ENCODE measurements at regions not wholly inside any gene's neighbourhood (a gene's known extent, or its start where the extent isn't known, plus 50 kb on each side); places are given as distances from the start of the nearest gene placed in this dataset.

DNA sequence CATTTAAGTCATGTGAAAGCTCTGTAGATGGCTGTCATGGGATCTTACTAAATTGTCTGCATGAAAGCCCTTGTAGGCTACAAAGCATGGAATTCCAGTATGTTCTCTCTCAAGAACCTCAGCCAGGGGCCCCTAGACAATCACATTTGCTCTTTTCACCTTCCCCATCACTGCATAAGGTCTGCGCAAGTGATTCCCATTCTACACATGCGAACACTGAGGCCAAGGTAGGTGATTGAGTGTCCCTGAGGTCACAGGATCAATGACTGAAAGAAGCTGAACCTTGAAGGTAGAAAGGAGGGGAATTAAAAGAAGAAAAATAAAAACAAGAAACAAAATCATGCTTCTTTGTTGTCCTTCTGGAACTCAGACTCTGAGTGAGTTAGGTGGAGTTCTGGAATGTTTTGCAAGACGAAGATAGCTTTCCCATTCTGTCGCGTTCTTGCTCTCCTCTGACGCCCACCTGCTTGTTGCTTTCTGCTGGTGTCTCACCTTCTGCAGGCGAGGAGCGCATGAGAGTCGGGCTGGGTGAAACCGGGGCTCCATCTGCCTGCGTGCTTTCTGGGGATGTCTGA lies 79.9 kb downstream of the SPRING1 start:
- H2AFZ ChIP-seq (ENCODE audit: low read length), result no peak overlapping the region
- no peak for TF ChIP-seq EZH2 (IDR thresholded peaks at IDR 0.05; ENCODE audit: low read length, missing control alignments)
- TF ChIP-seq, protein P1, sequence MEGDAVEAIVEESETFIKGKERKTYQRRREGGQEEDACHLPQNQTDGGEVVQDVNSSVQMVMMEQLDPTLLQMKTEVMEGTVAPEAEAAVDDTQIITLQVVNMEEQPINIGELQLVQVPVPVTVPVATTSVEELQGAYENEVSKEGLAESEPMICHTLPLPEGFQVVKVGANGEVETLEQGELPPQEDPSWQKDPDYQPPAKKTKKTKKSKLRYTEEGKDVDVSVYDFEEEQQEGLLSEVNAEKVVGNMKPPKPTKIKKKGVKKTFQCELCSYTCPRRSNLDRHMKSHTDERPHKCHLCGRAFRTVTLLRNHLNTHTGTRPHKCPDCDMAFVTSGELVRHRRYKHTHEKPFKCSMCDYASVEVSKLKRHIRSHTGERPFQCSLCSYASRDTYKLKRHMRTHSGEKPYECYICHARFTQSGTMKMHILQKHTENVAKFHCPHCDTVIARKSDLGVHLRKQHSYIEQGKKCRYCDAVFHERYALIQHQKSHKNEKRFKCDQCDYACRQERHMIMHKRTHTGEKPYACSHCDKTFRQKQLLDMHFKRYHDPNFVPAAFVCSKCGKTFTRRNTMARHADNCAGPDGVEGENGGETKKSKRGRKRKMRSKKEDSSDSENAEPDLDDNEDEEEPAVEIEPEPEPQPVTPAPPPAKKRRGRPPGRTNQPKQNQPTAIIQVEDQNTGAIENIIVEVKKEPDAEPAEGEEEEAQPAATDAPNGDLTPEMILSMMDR (conservative IDR thresholded peaks at IDR 0.05 in 1 of 2, IDR thresholded peaks at IDR 0.05 in 1 of 2; ENCODE audit: low read depth in 1 of 2, low read length in 2 of 2), result peak in 1 of 2 donors; percentile 4
- no peak for DNase-seq (ENCODE audit: low read depth in 2 of 2)
- H3K4me3 ChIP-seq (replicated peaks in 1 of 4; ENCODE audit: control extremely low read depth in 1 of 4, insufficient read depth in 1 of 4, low read depth in 3 of 4, low read length in 4 of 4), result peak overlapping the region in 3 of 4 experiments; percentile 27 to 40 (median 38)
- H4K20me1 ChIP-seq (ENCODE audit: control insufficient read depth, extremely low read depth, insufficient read depth, low read length), result no peaks in the 10 kb centered on the region
- no peak overlapping the region for H3K27ac ChIP-seq (ENCODE audit: insufficient read depth, low read length)
- H3K9ac ChIP-seq (ENCODE audit: insufficient read depth, low read length), result no peak overlapping the region
- H3K4me2 ChIP-seq (ENCODE audit: extremely low read depth, insufficient read depth, low read length), result peak overlapping the region; percentile 77
- no peaks in the 10 kb centered on the region for H3K79me2 ChIP-seq (ENCODE audit: control insufficient read depth, insufficient read depth, low read length)
- peaks cover 8% of the 10 kb centered on the region for H3K27me3 ChIP-seq (ENCODE audit: control insufficient read depth, insufficient read depth, low read length)
- H3K36me3 ChIP-seq (ENCODE audit: control insufficient read depth, insufficient read depth, low read length), result no peaks in the 10 kb centered on the region
- peaks cover 8% of the 10 kb centered on the region for H3K4me1 ChIP-seq (ENCODE audit: control insufficient read depth, extremely low read depth, insufficient read depth, low read length)
- no peaks in the 10 kb centered on the region for H3K9me3 ChIP-seq (ENCODE audit: control insufficient read depth, insufficient read depth, low read depth, low read length)

DNA sequence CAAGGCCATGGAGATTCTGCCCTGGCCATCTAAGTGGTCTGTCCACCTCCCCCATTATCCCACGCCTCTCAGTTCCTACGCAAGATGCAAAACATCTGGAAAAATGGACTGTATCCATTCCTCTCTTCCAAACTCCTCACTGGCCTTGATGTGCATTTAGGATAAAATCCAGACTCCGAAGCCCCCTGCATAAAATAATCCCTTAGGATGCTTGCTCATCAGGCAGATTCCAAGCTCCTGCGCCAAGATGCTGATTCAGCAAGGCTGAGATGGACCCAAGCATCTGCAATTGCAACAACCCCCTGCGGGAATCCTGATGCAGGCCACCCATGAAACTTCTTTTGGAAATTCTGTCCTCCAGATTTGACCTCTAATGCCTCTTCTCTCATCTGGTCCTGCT lies 81.6 kb downstream of the SPRING1 start:
- no peak for DNase-seq (ENCODE audit: low read depth in 2 of 2)
- H2AFZ ChIP-seq (ENCODE audit: low read length), result no peak overlapping the region

DNA sequence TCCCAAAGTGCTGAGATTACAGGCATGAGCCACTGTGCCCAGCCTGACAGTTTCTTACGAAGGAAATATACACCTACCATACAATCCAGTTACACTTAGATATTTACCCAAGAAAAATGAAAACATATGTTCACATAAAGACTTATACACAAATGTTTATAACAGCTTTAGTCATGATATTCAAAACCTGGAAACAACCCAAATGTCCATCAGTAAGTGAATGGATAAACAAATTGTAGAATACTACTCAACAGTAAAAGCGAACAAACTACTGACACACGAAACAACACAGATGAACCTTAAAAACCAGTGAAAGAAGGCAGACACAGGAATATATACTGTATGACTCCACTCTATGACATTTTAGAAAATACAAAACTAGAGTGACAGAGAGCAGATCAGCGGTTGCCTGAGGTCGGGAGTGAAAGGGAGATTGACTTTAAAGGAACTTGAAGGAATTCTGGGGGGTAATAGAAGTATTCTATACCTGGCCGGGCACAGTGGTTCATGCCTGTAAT lies 83.6 kb downstream of the SPRING1 start:
- Histone ChIP-seq H2AFZ (ENCODE audit: low read length) (no peak overlapping the region), H4K20me1 (ENCODE audit: control insufficient read depth, extremely low read depth, insufficient read depth, low read length) (no peaks in the 10 kb centered on the region), H3K4me3 (replicated peaks in 1 of 4; ENCODE audit: control extremely low read depth in 1 of 4, insufficient read depth in 1 of 4, low read depth in 3 of 4, low read length in 4 of 4) (no peak overlapping the region), H3K79me2 (ENCODE audit: control insufficient read depth, insufficient read depth, low read length) (no peaks in the 10 kb centered on the region), H3K27ac (ENCODE audit: insufficient read depth, low read length) (no peak overlapping the region), H3K36me3 (ENCODE audit: control insufficient read depth, insufficient read depth, low read length) (no peaks in the 10 kb centered on the region), H3K27me3 (ENCODE audit: control insufficient read depth, insufficient read depth, low read length) (peaks cover 10% of the 10 kb centered on the region), H3K9me3 (ENCODE audit: control insufficient read depth, insufficient read depth, low read depth, low read length) (no peaks in the 10 kb centered on the region), H3K4me1 (ENCODE audit: control insufficient read depth, extremely low read depth, insufficient read depth, low read length) (peaks cover 4% of the 10 kb centered on the region), H3K4me2 (ENCODE audit: extremely low read depth, insufficient read depth, low read length) (no peak overlapping the region), H3K9ac (ENCODE audit: insufficient read depth, low read length) (no peak overlapping the region)
- DNase-seq (ENCODE audit: low read depth in 2 of 2), result peak in 1 of 2 donors; percentile 45
- no peak for TF ChIP-seq EZH2 (IDR thresholded peaks at IDR 0.05; ENCODE audit: low read length, missing control alignments)
- TF ChIP-seq, protein P1 (conservative IDR thresholded peaks at IDR 0.05 in 1 of 2, IDR thresholded peaks at IDR 0.05 in 1 of 2; ENCODE audit: low read depth in 1 of 2, low read length in 2 of 2), result no peak

More for the DNA sequence above, 81.6 kb downstream of the SPRING1 start:
- no peak overlapping the region for H3K4me2 ChIP-seq (ENCODE audit: extremely low read depth, insufficient read depth, low read length)
- TF ChIP-seq EZH2 (IDR thresholded peaks at IDR 0.05; ENCODE audit: low read length, missing control alignments), result no peak
- TF ChIP-seq, protein P1 (conservative IDR thresholded peaks at IDR 0.05 in 1 of 2, IDR thresholded peaks at IDR 0.05 in 1 of 2; ENCODE audit: low read depth in 1 of 2, low read length in 2 of 2), result no peak
- peaks cover 8% of the 10 kb centered on the region for H3K4me1 ChIP-seq (ENCODE audit: control insufficient read depth, extremely low read depth, insufficient read depth, low read length)
- H4K20me1 ChIP-seq (ENCODE audit: control insufficient read depth, extremely low read depth, insufficient read depth, low read length), result no peaks in the 10 kb centered on the region
- H3K9ac ChIP-seq (ENCODE audit: insufficient read depth, low read length), result no peak overlapping the region
- no peak overlapping the region for H3K27ac ChIP-seq (ENCODE audit: insufficient read depth, low read length)
- H3K4me3 ChIP-seq (replicated peaks in 1 of 4; ENCODE audit: control extremely low read depth in 1 of 4, insufficient read depth in 1 of 4, low read depth in 3 of 4, low read length in 4 of 4), result no peak overlapping the region
- H3K27me3 ChIP-seq (ENCODE audit: control insufficient read depth, insufficient read depth, low read length), result peaks cover 8% of the 10 kb centered on the region
- H3K9me3 ChIP-seq (ENCODE audit: control insufficient read depth, insufficient read depth, low read depth, low read length), result no peaks in the 10 kb centered on the region
- H3K79me2 ChIP-seq (ENCODE audit: control insufficient read depth, insufficient read depth, low read length), result no peaks in the 10 kb centered on the region
- no peaks in the 10 kb centered on the region for H3K36me3 ChIP-seq (ENCODE audit: control insufficient read depth, insufficient read depth, low read length)

Measured in fibroblast of lung (primary cell).